ENCODE measurements at regions not wholly inside any gene's neighbourhood (a gene's known extent, or its start where the extent isn't known, plus 50 kb on each side); places are given as distances from the start of the nearest gene placed in this dataset.

- TF ChIP-seq, protein P1, sequence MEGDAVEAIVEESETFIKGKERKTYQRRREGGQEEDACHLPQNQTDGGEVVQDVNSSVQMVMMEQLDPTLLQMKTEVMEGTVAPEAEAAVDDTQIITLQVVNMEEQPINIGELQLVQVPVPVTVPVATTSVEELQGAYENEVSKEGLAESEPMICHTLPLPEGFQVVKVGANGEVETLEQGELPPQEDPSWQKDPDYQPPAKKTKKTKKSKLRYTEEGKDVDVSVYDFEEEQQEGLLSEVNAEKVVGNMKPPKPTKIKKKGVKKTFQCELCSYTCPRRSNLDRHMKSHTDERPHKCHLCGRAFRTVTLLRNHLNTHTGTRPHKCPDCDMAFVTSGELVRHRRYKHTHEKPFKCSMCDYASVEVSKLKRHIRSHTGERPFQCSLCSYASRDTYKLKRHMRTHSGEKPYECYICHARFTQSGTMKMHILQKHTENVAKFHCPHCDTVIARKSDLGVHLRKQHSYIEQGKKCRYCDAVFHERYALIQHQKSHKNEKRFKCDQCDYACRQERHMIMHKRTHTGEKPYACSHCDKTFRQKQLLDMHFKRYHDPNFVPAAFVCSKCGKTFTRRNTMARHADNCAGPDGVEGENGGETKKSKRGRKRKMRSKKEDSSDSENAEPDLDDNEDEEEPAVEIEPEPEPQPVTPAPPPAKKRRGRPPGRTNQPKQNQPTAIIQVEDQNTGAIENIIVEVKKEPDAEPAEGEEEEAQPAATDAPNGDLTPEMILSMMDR (conservative IDR thresholded peaks at IDR 0.05; ENCODE audit: low read depth, low read length) = no peak
- TF ChIP-seq EZH2phosphoT487 (IDR thresholded peaks at IDR 0.05; ENCODE audit: borderline replicate concordance, low read length) = no peak
- TF ChIP-seq EZH2 (IDR thresholded peaks at IDR 0.05; ENCODE audit: low read length, unreplicated experiment) = no peak
Measured at GRCh38 chr9:84482607-84483006, 142.0 kb upstream of the SLC28A3 start.
